NCI-H146 treated with DMSO at 0.1 percent for 48 hours (cell line): ENCODE measurements at regions not wholly inside any gene's neighbourhood (a gene's known extent, or its start where the extent isn't known, plus 50 kb on each side); places are given as distances from the start of the nearest gene placed in this dataset.
A peak's percentile ranks its signal among the peaks of the same experiment; 100 is the strongest.
"Not testable (repeated sequence)": the region's sequence is repeated elsewhere in the genome, so short reads cannot be mapped to it uniquely, and the experiment has no call there.

ENCODE experiments used
- DNase-seq: peaks from one replicate; lab custom pipeline; 2025; ENCODE audit not compliant: unreplicated experiment; lab: John Stamatoyannopoulos, UW

DNA sequence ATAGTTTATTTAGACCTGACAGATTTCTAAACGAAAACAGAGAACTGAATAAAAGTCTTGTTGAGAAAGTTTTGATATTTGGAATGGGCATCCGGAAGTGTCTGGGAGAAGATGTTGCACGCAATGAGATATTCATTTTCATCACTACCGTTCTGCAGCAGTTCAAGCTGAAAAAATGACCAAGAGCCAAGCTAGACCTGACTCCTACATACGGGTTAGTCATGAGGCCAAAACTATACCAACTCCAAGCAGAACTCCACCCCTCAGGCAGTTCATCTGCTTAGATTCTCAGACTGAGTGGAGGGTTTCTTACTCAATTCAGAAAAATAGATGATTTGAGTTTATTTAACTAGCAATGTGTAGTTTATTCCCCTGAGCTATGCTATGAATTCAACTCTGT, 95.4 kb upstream of the ANXA1 start:
- no peak for DNase-seq

DNA sequence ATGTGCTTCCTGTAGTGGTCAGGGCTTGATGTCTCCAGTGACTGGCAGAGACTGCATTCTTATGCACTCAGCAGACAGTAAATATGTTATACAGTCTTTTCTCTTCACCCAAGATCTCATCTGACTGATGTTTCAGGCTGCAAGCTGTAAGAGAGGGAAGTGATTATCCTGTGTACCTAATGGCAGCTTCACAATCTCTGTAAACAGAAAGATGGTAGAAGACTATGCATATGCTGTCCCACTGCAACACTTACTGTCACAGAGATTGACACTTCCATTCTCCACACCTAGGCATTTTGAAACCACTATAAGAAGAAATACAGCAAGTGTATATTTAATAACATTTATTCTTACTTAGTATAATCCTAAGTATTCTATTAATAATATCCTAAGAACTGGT, 97.6 kb upstream of the ANXA1 start:
- DNase-seq = no peak

DNA sequence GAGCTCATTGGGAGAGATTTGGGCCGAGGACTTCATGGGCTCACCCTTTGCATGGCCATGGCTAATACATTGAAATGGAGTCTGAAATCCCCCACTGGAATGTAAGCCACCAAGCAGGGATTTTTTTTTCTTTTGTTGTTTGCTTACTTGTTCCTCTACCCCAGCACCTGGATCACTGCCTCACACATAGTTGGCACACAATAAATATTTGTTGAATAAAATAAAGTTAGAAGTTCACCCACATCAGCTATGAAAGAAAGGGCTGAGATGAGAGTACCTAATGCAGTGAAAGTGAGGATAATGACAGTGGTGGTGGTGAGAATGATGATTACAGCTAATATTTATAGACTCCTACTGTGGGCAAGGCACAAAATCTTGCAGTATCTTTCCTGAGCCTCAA, 98.1 kb upstream of the ANXA1 start:
- DNase-seq = no peak

DNA sequence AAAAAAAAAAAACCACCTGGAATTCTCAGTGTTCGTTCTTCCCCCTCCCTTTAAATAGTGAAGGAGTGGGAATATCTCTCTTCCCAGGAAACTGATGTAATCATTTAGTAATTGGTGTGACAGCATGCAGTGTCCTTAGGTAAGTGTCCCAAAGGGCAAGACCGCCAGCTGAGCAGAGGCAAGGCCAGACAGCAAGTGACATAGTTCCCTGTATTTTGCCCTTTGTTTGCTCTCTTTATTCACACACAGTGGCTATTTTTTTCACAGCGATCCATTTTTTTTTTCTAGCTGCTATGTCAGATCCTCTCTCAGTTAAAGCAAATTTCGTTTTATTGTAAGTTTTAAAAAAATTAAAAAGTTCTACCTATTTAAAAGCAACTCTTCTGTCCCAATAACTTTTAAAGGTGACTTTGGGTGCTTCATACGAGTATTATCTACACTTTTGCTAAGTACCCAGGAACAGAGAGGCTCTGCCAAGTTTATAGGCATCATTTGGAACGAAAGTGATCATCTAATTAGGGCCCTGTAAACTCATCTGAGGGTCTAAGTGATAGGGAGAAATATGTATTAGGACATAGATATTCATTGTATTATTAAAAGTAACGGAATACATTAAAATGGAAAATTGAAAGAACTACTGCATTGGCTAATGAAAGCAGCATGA, 98.2 kb upstream of the ALDH1A1 start:
- DNase-seq = peak; percentile 21

DNA sequence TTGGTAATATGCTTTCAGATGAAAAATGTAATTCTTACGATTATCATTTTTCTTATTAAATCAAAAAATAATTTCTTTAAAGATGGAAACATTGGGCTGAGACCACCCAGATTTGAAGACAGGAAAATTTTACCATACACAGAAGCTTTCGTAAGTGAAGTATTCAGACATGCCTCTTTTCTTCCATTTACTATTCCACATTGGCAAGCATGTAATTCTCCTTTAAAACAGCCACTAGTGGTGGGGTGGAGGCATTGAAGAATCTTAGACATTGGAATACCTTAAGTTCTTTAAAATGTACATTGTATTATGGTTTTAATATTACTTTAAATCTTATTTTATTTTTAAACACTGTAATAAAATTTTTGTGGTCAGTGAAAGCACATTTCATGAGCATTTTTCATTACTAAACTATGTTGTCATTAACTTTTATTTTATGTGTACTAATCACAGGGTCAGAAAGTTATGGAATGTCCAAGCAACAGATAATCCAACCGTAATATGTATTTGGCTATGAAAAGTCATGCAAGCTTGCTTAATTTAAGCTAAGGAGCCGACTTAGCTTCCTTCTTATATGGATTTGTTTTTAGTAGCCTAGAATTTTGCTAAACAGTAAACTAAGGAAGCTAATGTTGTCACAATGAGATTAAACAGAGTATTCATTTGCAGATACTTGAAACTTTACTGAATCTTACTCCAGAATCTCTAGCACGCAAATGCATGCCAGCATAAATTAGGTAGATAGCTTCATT, 97.4 kb upstream of the ALDH1A1 start:
- DNase-seq = no peak

DNA sequence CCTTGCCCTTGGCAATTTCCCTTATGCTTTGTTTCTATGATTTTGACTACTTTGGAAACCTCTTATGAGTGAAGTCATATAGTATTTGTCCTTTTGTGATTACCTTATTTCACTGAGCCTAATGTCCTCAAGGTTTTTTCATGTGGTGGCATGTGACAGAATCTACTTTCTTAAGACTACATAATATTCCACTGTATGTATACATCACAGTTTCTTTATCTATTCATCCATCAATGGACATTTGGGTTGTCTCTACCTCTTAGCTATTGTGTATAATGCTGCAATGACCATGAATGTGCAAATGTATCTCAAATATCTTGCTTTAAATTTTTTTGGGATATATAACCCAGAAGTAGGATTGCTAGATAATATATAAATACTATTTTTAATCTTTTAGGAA, 96.4 kb upstream of the ALDH1A1 start:
- no peak for DNase-seq

DNA sequence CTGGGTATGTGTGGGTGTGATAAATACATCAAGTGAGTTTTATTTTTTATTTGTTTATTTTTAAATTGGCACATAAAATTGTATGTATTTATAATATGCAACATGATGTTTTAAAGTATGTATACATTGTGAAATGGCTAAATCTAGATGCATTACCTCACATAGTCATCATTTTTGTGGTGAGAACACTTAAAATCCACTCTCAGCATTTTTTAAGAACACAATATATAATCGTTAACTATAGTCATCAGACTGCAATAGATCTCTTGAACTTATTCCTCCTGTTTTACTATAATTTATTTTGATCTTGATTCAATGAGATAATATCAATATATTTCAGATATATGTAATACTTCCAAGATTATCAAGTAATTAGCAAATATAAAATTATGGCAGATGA, 93.9 kb upstream of the ALDH1A1 start:
- no peak for DNase-seq

DNA sequence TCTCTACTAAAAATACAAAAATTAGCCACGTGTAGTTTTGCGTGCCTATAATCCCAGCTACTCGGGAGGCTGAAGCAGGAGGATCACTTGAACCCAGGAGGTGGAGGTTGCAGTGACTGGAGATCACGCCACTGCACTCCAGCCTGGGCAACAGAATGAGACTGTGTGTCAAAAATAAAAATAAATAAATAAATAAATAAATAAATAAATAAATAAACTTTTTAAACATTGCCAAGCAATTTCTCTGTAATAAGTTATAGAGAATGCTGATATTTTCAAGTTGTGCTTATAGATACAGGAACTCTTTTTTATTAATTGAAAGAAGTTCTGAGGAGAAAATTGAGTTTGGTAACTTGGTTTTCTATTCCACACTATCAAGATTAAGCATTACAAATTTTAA, 91.9 kb upstream of the ALDH1A1 start:
- not testable (repeated sequence) for DNase-seq

DNA sequence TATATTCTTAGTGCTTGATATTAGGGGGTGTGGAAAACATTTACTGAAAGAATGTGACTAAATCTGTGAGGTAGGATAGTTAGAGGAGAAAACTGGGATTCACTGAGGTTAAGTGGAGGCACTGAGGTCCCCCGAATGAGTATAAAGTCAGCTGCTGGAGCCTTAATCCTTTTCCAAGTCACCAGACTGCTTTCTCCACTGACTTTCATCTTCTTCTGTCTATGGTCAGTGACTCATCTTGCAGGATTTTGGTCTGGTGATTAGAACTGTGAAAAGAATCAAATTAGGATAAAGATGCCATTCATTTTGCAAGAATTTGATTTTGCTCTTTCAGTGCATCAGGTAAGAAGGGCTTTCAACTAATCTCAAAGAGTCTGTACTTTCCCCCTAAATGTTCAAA, 89.3 kb upstream of the ALDH1A1 start:
- no peak for DNase-seq

DNA sequence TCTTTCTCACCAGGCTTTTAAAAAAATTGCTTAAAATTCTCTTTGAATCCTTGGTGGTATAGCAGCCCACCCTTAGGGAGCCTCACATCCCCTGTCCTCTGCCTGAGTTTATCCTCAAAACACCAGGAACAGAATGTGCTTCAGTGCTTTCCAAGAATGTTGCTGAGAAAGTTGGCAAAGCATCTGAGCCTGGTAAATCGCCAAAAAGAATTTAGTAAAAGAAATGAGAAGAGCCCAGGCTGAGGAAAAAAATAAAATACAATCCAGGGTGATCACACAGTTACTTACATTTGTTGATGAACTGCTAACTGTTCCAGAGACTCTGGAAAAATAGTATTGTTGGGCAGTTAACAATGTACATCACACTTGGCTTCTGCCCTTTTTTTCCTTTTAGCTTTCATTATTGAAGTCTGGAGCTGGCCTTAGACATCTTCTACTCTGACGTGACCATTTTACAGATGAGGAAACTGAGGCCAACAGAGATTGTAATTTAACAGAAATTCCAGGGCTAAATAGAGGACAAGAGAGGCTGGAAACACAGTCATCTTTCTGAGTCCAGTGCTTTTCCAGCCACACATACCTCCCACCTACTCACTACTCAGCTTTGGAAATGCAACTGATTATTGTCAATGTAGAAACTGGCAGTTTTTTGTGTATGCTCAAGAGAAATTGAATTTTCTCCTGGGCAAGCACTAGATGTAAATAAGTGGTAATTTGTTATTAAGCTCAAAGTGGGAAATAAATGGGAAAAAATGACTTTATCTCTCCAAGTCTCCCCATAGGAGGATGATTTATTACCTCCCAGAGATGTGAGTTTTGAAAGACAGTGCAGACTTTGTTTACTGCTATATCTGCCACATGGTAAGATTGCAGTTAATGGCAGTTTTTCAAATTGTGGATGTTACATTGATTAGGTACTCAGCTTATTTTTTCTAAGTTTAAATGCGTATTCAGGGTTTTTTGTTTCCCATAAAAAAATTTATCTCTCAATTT, 86.7 kb upstream of the ALDH1A1 start:
- DNase-seq = no peak

DNA sequence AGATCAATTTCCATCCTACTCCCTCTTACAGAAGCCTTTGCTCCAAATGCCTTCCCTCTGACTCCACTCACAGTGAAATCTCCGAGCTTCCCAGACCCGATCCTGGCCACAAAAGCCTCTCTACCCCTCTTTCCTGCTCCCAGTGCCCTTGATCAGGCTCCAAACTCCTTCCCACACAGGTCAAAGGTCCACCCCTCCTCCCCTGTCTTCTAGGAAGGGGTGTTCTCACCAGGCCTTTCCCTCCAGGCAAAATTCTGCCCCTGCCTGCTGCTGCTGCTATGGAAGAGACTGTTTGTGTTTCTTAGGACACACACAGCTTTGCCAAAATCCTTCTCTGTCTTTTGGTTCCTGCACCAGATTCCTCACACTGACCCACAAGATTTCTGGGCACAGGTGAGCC, 85.8 kb upstream of the ALDH1A1 start:
- no peak for DNase-seq

DNA sequence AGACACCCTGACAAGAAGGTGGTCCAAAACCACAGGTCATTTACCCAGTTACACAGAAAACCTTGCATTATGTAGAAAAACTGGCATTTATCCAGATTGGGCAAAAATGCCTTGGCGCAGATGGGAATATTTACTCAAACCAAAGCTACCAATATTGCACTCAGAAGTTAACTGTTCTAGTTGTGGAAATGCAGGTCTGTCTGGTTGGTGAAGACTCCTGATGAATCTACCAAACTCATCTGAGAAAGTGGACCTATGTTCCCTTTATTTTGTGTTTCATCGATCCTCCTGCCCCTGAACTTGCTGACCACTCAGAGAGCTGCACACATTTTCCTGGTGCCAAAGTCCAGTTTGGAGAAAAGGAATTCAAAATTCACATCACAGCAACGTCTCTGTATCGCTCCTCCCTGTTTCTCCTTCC, 85.2 kb upstream of the ALDH1A1 start:
- no peak for DNase-seq

DNA sequence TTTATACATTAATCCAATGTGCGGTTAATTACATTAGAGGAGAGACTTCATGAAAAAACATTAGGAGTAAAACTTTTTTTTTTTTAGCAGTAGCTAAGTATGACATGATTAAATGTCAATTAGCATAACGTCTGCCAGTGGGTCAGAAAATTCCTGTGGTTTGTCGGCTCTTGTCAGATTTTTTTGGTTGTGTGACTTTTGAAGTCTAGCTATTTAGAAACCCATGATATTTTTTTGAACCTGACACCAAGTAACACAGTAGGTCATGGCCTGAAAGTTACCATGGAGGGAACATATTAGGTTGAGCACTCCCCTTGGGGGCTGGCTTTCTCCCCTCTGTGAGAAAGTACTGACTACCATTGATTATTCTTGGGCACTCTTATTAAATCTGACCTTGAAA, 84.8 kb upstream of the ALDH1A1 start:
- no peak for DNase-seq

DNA sequence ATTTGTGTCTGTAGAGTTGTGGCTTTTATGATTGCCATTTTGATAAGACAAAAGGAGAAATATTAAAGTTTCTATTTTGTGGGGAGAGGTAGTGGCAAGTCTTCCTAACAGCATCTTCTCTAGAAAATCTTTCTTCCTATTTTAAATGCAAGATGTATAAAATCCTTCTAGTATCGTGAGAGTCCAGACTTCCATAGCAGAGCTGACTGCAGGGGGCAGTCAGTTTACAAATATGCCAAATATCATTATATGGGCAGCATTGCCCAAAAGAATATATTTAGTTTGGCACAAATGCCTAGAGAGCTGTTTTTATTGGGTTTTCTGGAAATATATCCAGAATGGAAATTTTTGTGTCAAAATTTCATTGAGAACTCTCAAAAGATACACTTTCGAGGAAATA, 82.1 kb upstream of the ALDH1A1 start:
- no peak for DNase-seq

DNA sequence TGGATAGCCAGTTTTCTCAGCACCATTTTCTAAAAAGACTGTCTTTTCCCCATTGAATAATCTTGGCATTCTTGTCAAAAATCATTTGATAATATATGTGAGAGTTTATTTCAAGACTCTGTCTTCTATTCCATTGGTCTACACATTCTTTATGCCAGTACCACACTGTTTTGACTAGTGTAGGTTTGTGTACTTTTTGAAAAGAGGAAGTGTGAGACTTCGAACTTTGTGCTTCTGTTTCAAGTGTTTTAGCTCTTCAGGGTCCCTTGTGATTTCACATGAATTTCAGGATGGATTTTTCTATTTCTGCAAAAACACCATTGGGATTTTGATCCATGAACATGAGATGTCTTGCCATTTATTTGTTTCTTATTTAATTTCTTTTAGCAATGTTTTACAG, 78.5 kb upstream of the ALDH1A1 start:
- no peak for DNase-seq

DNA sequence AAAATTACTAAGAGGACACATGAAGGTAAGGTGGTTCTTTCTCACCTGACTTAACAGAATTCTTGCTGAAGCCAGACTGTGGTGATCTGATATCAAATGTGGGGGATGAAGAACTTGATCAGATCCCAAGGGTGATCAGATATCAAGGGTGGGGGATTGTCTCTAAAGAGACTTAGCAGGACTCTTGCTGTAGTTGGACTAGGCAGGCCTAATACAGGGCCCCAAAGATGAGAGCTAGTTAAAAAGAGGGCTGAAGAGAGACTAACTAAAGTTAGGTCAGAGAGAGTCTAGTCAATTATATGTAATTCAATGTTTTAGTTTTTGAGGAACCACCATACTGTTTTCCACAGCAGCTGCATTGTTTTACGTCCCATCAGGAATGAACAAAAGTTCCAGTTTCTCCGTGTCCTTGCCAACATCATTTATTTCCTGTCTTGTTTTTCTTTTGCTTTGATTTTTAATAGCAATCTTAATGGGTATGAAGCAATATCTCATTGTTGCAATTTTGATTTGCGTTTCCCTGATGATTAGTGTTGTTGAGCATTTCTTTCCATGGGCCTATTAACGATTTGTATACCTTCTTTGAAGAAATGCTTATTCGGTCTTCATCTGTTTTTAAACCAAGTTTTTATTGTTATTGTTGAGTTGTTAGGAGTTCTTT, 77.6 kb upstream of the ALDH1A1 start:
- DNase-seq = no peak

DNA sequence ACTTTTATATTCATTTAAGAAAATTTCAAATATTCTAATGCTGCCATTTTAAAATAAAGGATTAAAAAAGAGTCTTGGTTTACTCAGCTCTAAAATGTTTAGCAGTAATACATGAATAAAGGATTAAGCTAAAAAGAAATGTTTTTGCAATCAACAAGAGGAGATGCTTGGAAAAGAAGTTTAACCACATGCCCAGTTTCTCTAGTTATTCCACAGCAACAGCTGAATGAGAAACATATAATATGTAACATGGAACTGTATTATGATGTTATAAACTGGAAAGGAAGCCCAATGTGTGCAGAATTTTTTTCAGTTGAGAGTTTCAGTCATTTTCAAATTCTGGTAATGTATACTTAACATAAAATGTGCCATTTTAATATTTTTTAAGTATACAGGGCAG, 76.5 kb upstream of the ALDH1A1 start:
- DNase-seq = no peak

DNA sequence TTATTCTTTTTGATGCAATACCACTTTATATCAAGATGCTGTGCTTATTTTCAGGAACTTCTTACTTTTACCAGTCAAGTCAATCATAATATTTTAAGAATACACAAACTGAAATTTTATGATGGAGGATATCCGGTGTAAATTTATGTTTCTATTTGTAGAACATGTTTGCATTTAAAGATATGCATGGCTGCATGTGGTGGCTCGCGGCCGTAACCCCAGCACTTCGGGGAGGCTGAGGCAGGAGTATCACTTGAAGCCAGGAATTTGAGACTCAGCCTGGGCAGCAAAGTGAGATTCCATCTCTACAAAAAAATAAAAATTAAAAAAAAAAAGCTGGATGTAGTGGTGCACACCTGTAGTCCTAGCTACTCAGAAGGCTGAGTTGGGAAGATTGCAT, 73.5 kb upstream of the ALDH1A1 start:
- no peak for DNase-seq

DNA sequence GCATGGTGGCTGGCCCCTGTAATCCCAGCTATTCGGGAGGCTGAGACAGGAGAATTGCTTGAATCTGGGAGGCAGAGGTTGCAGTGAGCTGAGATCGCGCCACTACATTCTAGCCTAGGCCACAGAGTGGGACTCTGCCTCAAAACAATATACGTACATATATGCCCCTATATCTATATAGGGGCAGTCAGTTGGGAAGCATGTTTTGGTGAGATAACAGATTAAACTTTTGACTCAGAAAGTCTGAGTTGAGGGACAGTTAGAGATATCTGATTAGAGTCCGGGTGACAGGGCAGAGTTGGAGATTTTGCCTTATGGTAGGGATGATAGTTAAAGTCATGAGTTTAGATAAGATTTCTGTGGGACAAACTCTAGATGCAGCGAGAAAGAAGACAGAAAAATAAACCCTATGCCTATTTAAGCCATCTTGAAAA, 71.8 kb upstream of the ALDH1A1 start:
- no peak for DNase-seq

DNA sequence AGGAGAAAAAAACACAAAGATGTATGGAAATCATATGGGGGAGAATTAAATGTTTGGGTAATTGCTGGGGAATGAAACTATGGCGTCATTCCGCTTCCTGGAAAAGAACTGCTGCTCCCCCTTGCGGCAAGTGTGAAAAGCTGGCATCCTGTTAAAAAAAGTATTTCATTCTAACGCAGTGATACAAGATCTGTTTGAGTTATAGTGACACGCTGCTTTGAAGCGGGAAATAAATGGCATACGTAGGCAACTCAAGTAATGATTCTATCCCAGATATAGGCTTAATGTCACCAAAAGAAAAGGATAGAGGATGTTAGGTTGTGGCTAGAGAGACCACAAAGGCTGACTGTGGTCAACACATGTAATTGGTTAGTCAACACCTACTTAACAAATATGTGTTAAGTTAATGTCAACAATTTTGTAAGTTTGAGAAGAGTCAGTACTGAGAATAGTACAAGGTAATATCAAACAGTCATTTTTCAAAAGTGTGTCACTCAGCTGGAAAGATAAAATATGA, 70.2 kb upstream of the ALDH1A1 start:
- peak; percentile 50 for DNase-seq

DNA sequence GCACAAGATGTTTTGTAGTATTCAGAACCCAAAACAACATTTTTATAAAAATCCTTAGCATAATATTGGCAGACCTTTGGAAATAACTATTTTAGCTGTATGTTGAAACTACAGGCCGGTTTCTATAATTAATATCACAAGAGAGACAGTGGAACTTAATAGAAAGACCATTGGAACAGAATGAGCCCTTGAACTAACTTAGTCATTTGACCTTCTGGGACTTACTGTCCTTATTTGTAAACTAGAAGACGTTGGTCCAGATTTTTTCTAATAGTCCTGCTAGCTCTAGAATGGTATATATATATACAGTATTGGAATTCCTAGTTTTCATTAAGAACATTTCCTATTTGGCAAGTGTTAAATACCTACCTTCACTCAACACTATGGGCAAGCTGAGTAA, 69.5 kb upstream of the ALDH1A1 start:
- DNase-seq = no peak
